Stimulated activated CD8-positive, alpha-beta memory T cell treated with anti-CD3 and anti-CD28 coated beads, Interleukin-7, amount 100 ng/mL, for 4 hours (primary cell): ENCODE measurements at regions not wholly inside any gene's neighbourhood (a gene's known extent, or its start where the extent isn't known, plus 50 kb on each side); places are given as distances from the start of the nearest gene placed in this dataset.

ENCODE experiments used
- DNase-seq, 2 donors: peaks; one replicate each; pipeline ENCODE4 v3.0.0-alpha.2; 2020; ENCODE audit warnings: low read depth in 2 of 2

- DNase-seq = no peak
These were observed 56.5 kb downstream of the CT47B1 start for GRCh38 chrX:120819126-120819525.

GRCh38 chrX:120813982-120814381 is 61.7 kb downstream of the CT47B1 start:
- DNase-seq = no peak

- DNase-seq = no peak
These were observed 74.2 kb downstream of the CT47B1 start for GRCh38 chrX:120801426-120801825.

- DNase-seq = no peak
These were observed 78.3 kb downstream of the CT47B1 start for GRCh38 chrX:120797188-120797851.

- no peak for DNase-seq
These were observed 80.4 kb downstream of the CT47B1 start for GRCh38 chrX:120795301-120795700.

- DNase-seq = no peak
These were observed 81.1 kb downstream of the CT47B1 start for GRCh38 chrX:120794525-120794975.

GRCh38 chrX:120793098-120793497 is 82.6 kb downstream of the CT47B1 start:
- DNase-seq = no peak

GRCh38 chrX:120791013-120791643 is 84.5 kb downstream of the CT47B1 start:
- DNase-seq = no peak

- no peak for DNase-seq
These were observed 85.1 kb downstream of the CT47B1 start for GRCh38 chrX:120790552-120790951.

GRCh38 chrX:120790118-120790517 is 85.5 kb downstream of the CT47B1 start:
- DNase-seq = no peak

GRCh38 chrX:120781403-120781802 is 94.3 kb downstream of the CT47B1 start:
- no peak for DNase-seq

GRCh38 chrX:120775959-120776358 is 99.7 kb downstream of the CT47B1 start:
- DNase-seq = no peak

GRCh38 chrX:120774606-120775005 is 101.1 kb downstream of the CT47B1 start:
- DNase-seq = no peak

- DNase-seq = no peak
These were observed 101.9 kb downstream of the CT47B1 start for GRCh38 chrX:120773801-120774200.

GRCh38 chrX:120769576-120770341 is 105.9 kb downstream of the CT47B1 start:
- DNase-seq = no peak

- no peak for DNase-seq
These were observed 107.0 kb downstream of the CT47B1 start for GRCh38 chrX:120768681-120769080.

GRCh38 chrX:120768254-120768653 is 107.4 kb downstream of the CT47B1 start:
- DNase-seq = no peak

- no peak for DNase-seq
These were observed 112.4 kb downstream of the CT47B1 start for GRCh38 chrX:120763269-120763668.

- no peak for DNase-seq
These were observed 113.9 kb downstream of the CT47B1 start for GRCh38 chrX:120761810-120762209.

- no peak for DNase-seq
These were observed 116.0 kb downstream of the CT47B1 start for GRCh38 chrX:120759685-120760084.

GRCh38 chrX:120755066-120755846 is 120.4 kb downstream of the CT47B1 start:
- DNase-seq = no peak
